Mucosa of descending colon (tissue), 3 donors: ENCODE measurements at regions not wholly inside any gene's neighbourhood (a gene's known extent, or its start where the extent isn't known, plus 50 kb on each side); places are given as distances from the start of the nearest gene placed in this dataset.
A peak's percentile ranks its signal among the peaks of the same experiment; 100 is the strongest.
"Not testable (repeated sequence)": the region's sequence is repeated elsewhere in the genome, so short reads cannot be mapped to it uniquely, and the experiment has no call there.

Experiments
- ATAC-seq: fragments of 200-7000 bp; cut with Tn5 transposase; one replicate; pipeline ENCODE4 v1.9.1; 2020; ENCODE audit warnings: mild to moderate bottlenecking, moderate library complexity
- DNase-seq, 3 donors: peaks; one replicate each; pipeline ENCODE4 v3.0.0-alpha.2; 2020
- H3K36me3 ChIP-seq: fragments of 200-600 bp; one replicate; pipeline ENCODE4 v1.8.0; 2021; ENCODE audit warnings: low read depth, mild to moderate bottlenecking
- H3K4me1 ChIP-seq: fragments of 200-600 bp; one replicate; pipeline ENCODE4 v1.8.0; 2021; ENCODE audit warnings: low read depth, mild to moderate bottlenecking
- H3K4me3 ChIP-seq: fragments of 200-600 bp; one replicate; pipeline ENCODE4 v1.8.0; 2021; ENCODE audit warnings: mild to moderate bottlenecking
- H3K9me3 ChIP-seq: fragments of 200-600 bp; one replicate; pipeline ENCODE4 v1.8.0; 2021; ENCODE audit warnings: mild to moderate bottlenecking
- CTCF ChIP-seq: fragments of 200-600 bp; IDR thresholded peaks from one replicate; pipeline ENCODE4 v1.8.0; 2022; ENCODE audit warnings: antibody characterized with exemption, mild to moderate bottlenecking
- intact Hi-C, 2 donors: fragments of 100-400 bp; cut with DNase I in 1 of 2; cut with micrococcal nuclease in 1 of 2; formaldehyde crosslinking; loops; one replicate each; pipeline versions ENCODE4 v1.11.0 to v1.11.1; 2022; cut with DNase I, micrococcal nuclease
- donor health status: DM: no; HTN: no; CAD: no; lungs with moderate emphysema.
- donor health status: DM: no; HTN: no; CAD: no.
- donor health status: DM: no; HTN: yes; CAD: no.

GRCh38 chr14:101290611-101291010 lies 270.7 kb upstream of the DIO3 start:
- intact Hi-C loops, result no loop called here
- no peak for DNase-seq
- H3K36me3 ChIP-seq, result no peaks in the 10 kb centered on the region
- no peak overlapping the region for H3K4me3 ChIP-seq
- peaks cover 4% of the 10 kb centered on the region for H3K9me3 ChIP-seq
- TF ChIP-seq CTCF, result no peak
- peaks cover 8% of the 10 kb centered on the region for H3K4me1 ChIP-seq
- no peak for ATAC-seq

GRCh38 chr14:101291390-101291789 lies 269.9 kb upstream of the DIO3 start:
- Histone ChIP-seq H3K4me1 (peaks cover 8% of the 10 kb centered on the region), H3K9me3 (peaks cover 9% of the 10 kb centered on the region), H3K36me3 (no peaks in the 10 kb centered on the region), H3K4me3 (no peak overlapping the region)
- ATAC-seq (no peak), DNase-seq (no peak)
- intact Hi-C loops, result no loop called here
- no peak for TF ChIP-seq CTCF

GRCh38 chr14:101292448-101292847 lies 268.8 kb upstream of the DIO3 start:
- DNase-seq, result no peak
- peak; percentile 64 for ATAC-seq
- Histone ChIP-seq H3K9me3 (peaks cover 11% of the 10 kb centered on the region), H3K4me1 (peaks cover 8% of the 10 kb centered on the region), H3K4me3 (no peak overlapping the region), H3K36me3 (no peaks in the 10 kb centered on the region)
- no peak for TF ChIP-seq CTCF
- intact Hi-C loops, result no loop called here

GRCh38 chr14:101293605-101294004 lies 267.7 kb upstream of the DIO3 start:
- DNase-seq (no peak), ATAC-seq (no peak)
- intact Hi-C loops, result no loop called here
- no peaks in the 10 kb centered on the region for H3K36me3 ChIP-seq
- H3K9me3 ChIP-seq, result peaks cover 18% of the 10 kb centered on the region
- no peak overlapping the region for H3K4me3 ChIP-seq
- peaks cover 7% of the 10 kb centered on the region for H3K4me1 ChIP-seq
- TF ChIP-seq CTCF, result no peak

GRCh38 chr14:101294136-101294535 lies 267.2 kb upstream of the DIO3 start:
- ATAC-seq (no peak), DNase-seq (no peak)
- peaks cover 1% of the 10 kb centered on the region for H3K4me1 ChIP-seq
- H3K9me3 ChIP-seq, result peaks cover 18% of the 10 kb centered on the region
- no peak for TF ChIP-seq CTCF
- no peak overlapping the region for H3K4me3 ChIP-seq
- no peaks in the 10 kb centered on the region for H3K36me3 ChIP-seq
- intact Hi-C loops, result no loop called here

- intact Hi-C loops, H3K36me3 ChIP-seq, DNase-seq, H3K4me3 ChIP-seq, H3K4me1 ChIP-seq, ATAC-seq: not testable (repeated sequence)
- peaks cover 18% of the 10 kb centered on the region for H3K9me3 ChIP-seq
Observed at GRCh38 chr14:101299781-101300180, 261.5 kb upstream of the DIO3 start.
